Thoracic aorta (tissue), 2 donors: ENCODE measurements at regions not wholly inside any gene's neighbourhood (a gene's known extent, or its start where the extent isn't known, plus 50 kb on each side); places are given as distances from the start of the nearest gene placed in this dataset.

Experiments
- ATAC-seq: fragments of 150-250 bp; one replicate; pipeline ENCODE4 v1.8.0; 2017; ENCODE audit warnings: low read depth; ENCODE audit not compliant: insufficient number of reproducible peaks, low FRiP score
- DNase-seq: peaks from one replicate; pipeline ENCODE4 v3.0.0-alpha.2; 2020; ENCODE audit warnings: low spot score
- H3K27ac ChIP-seq, 2 donors: fragments of 200-600 bp; sonication (generic); 1 replicate in 1 of 2; 2 replicates in 1 of 2; pipeline ENCODE4 v1.5.1; 2016; ENCODE audit warnings: mild to moderate bottlenecking in 2 of 2, moderate library complexity in 2 of 2
- H3K27me3 ChIP-seq: fragments of 200-600 bp; sonication (generic); replicated peaks from 2 replicates; pipeline ENCODE4 v1.6.0; 2016; ENCODE audit warnings: mild to moderate bottlenecking; ENCODE audit not compliant: insufficient read depth
- H3K36me3 ChIP-seq: fragments of 200-600 bp; sonication (generic); one replicate; pipeline ENCODE4 v1.5.1; 2016
- H3K4me1 ChIP-seq, 2 donors: fragments of 200-600 bp; sonication (generic); 1 replicate in 1 of 2; 2 replicates in 1 of 2; pipeline versions ENCODE4 v1.5.1 to v1.6.0; 2016; ENCODE audit warnings: low read depth in 2 of 2, mild to moderate bottlenecking in 1 of 2; ENCODE audit not compliant: control insufficient read depth in 1 of 2
- H3K4me3 ChIP-seq: fragments of 200-600 bp; sonication (generic); 2 replicates; pipeline ENCODE4 v1.5.1; 2016; ENCODE audit warnings: mild to moderate bottlenecking
- H3K9me3 ChIP-seq: fragments of 200-600 bp; sonication (generic); 2 replicates; pipeline ENCODE4 v1.5.1; 2016
- CTCF ChIP-seq: fragments of 200-600 bp; sonication (generic); IDR thresholded peaks from one replicate; pipeline ENCODE4 v1.5.1; 2019; ENCODE audit warnings: antibody characterized with exemption

GRCh38 chr9:6098431-6098830 is 83.0 kb upstream of the RANBP6 start:
- ATAC-seq (no peak), DNase-seq (no peak)
- no peak overlapping the region for H3K4me3 ChIP-seq
- H3K27ac ChIP-seq: no peak overlapping the region
- H3K36me3 ChIP-seq: no peaks in the 10 kb centered on the region
- H3K27me3 ChIP-seq: no peaks in the 10 kb centered on the region
- TF ChIP-seq CTCF: no peak
- H3K4me1 ChIP-seq: no peaks in the 10 kb centered on the region
- no peaks in the 10 kb centered on the region for H3K9me3 ChIP-seq

GRCh38 chr9:6096821-6097220 is 81.4 kb upstream of the RANBP6 start:
- H3K9me3 ChIP-seq: no peaks in the 10 kb centered on the region
- no peaks in the 10 kb centered on the region for H3K36me3 ChIP-seq
- DNase-seq (no peak), ATAC-seq (no peak)
- no peak overlapping the region for H3K27ac ChIP-seq
- no peaks in the 10 kb centered on the region for H3K4me1 ChIP-seq
- H3K27me3 ChIP-seq: no peaks in the 10 kb centered on the region
- H3K4me3 ChIP-seq: no peak overlapping the region
- no peak for TF ChIP-seq CTCF

- no peak overlapping the region for H3K27ac ChIP-seq
- TF ChIP-seq CTCF: no peak
- H3K9me3 ChIP-seq: no peaks in the 10 kb centered on the region
- DNase-seq (no peak), ATAC-seq (no peak)
- H3K4me3 ChIP-seq: no peak overlapping the region
- no peaks in the 10 kb centered on the region for H3K4me1 ChIP-seq
- H3K36me3 ChIP-seq: no peaks in the 10 kb centered on the region
- H3K27me3 ChIP-seq: no peaks in the 10 kb centered on the region
Observed at GRCh38 chr9:6090277-6091210, 75.1 kb upstream of the RANBP6 start.

- ATAC-seq (no peak), DNase-seq (no peak)
- Histone ChIP-seq H3K4me1 (no peaks in the 10 kb centered on the region), H3K9me3 (no peaks in the 10 kb centered on the region), H3K4me3 (no peak overlapping the region), H3K36me3 (no peaks in the 10 kb centered on the region), H3K27me3 (no peaks in the 10 kb centered on the region), H3K27ac (no peak overlapping the region)
- TF ChIP-seq CTCF: no peak
Observed at GRCh38 chr9:6089300-6089699, 73.9 kb upstream of the RANBP6 start.

- Histone ChIP-seq H3K4me3 (no peak overlapping the region), H3K36me3 (no peaks in the 10 kb centered on the region), H3K27ac (no peak overlapping the region), H3K4me1 (no peaks in the 10 kb centered on the region), H3K27me3 (no peaks in the 10 kb centered on the region), H3K9me3 (no peaks in the 10 kb centered on the region)
- DNase-seq (no peak), ATAC-seq (no peak)
- no peak for TF ChIP-seq CTCF
Observed at GRCh38 chr9:6086006-6086655, 70.7 kb upstream of the RANBP6 start.
